NB4 (cell line): ENCODE measurements at regions not wholly inside any gene's neighbourhood (a gene's known extent, or its start where the extent isn't known, plus 50 kb on each side); places are given as distances from the start of the nearest gene placed in this dataset.

Experiments
- DNase-seq: peaks from one replicate; pipeline ENCODE4 v3.0.0; 2010; ENCODE audit warnings: low read depth
- H3K4me3 ChIP-seq: one replicate; pipeline ENCODE4 v1.5.1; 2011; ENCODE audit warnings: mild to moderate bottlenecking, low read depth, low read length, moderate library complexity
- CTCF ChIP-seq: IDR thresholded peaks from one replicate; pipeline ENCODE4 v1.5.1; 2012; ENCODE audit warnings: low read depth, low read length
- MYC ChIP-seq: IDR thresholded peaks from 2 replicates; pipeline ENCODE4 v1.6.1; 2011; ENCODE audit warnings: low read depth, low read length
- POLR2A ChIP-seq: IDR thresholded peaks from 2 replicates; pipeline ENCODE4 v1.6.1; 2011; ENCODE audit warnings: mild to moderate bottlenecking; ENCODE audit not compliant: insufficient read length; ENCODE audit errors: extremely low read depth
- TF ChIP-seq, protein P1 (sequence below): IDR thresholded peaks from 2 replicates; pipeline ENCODE4 v1.6.1; 2011; ENCODE audit warnings: low read depth, low read length

DNA sequence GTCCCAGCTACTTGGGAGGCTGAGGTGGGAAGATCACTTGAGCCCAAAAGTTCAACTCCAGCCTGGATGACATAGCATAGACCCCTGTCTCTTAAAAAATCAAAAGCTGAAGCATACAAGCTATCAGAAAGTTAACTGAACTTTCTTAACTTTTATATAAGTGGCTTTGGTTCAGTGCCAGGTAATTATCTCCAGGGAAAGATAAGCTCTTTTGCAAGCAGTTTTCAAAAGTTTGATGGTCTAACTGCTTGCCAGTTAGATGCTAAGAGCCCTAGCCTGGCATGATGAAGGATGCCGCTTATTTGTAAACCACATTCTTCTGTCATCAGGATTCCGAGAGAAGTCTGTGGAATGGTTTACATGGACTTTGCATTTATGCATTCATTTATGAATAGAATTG is 409.1 kb downstream of the AEBP2 start:
- TF ChIP-seq CTCF (no peak), MYC (no peak), POLR2A (no peak)
- TF ChIP-seq, protein P1, sequence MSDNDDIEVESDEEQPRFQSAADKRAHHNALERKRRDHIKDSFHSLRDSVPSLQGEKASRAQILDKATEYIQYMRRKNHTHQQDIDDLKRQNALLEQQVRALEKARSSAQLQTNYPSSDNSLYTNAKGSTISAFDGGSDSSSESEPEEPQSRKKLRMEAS, result no peak
- DNase-seq, result no peak
- H3K4me3 ChIP-seq, result no peak overlapping the region

GRCh38 chr12:19849208-19849607 is 409.9 kb downstream of the AEBP2 start:
- TF ChIP-seq MYC, result no peak
- TF ChIP-seq, protein P1, result no peak
- TF ChIP-seq CTCF, result no peak
- TF ChIP-seq POLR2A, result no peak
- H3K4me3 ChIP-seq, result no peak overlapping the region
- DNase-seq, result no peak

- DNase-seq, result no peak
- no peak overlapping the region for H3K4me3 ChIP-seq
- TF ChIP-seq CTCF, result no peak
- no peak for TF ChIP-seq MYC
- TF ChIP-seq POLR2A, result no peak
- TF ChIP-seq, protein P1, result no peak
Observed at GRCh38 chr12:19850346-19851065, 411.2 kb downstream of the AEBP2 start.

GRCh38 chr12:19852100-19852855 is 413.0 kb downstream of the AEBP2 start:
- no peak overlapping the region for H3K4me3 ChIP-seq
- DNase-seq, result no peak

GRCh38 chr12:19855851-19856250 is 416.6 kb downstream of the AEBP2 start:
- DNase-seq, result no peak
- TF ChIP-seq, protein P1, result no peak
- TF ChIP-seq CTCF, result no peak
- no peak for TF ChIP-seq MYC
- TF ChIP-seq POLR2A, result no peak

More at GRCh38 chr12:19852100-19852855, 413.0 kb downstream of the AEBP2 start:
- TF ChIP-seq POLR2A (no peak), CTCF (no peak)
- TF ChIP-seq, protein P1, result no peak

More at GRCh38 chr12:19855851-19856250, 416.6 kb downstream of the AEBP2 start:
- H3K4me3 ChIP-seq, result no peak overlapping the region
